ENCODE measurements at regions not wholly inside any gene's neighbourhood (a gene's known extent, or its start where the extent isn't known, plus 50 kb on each side); places are given as distances from the start of the nearest gene placed in this dataset.

DNA sequence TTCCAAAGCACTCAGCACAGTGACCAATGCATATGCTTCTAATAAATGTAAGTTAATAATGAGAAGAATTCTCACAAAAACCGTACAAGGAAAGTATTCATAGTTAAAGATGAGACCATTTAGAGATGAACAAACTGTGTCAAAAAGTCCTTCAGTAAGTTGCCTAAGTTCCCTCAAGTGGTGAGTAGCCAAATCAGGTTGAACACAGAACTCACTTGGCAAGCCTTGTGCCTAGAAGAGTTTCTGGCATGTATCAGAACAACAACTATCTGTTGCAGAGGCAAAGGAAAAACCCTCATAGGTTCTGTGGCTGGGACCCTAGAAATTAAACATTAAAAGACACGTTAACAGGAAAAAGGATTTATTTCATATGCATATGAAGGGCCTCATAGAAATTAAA is 129.6 kb upstream of the DOK5 start:
- no peaks in the 10 kb centered on the region for H3K36me3 ChIP-seq (replicated peaks in 1 of 2; ENCODE audit: control insufficient read depth in 2 of 2, insufficient read depth in 2 of 2, low read length in 2 of 2)
- H3K27ac ChIP-seq (replicated peaks; ENCODE audit: low read length): no peak overlapping the region
- H2BK15ac ChIP-seq (ENCODE audit: low read length): no peak overlapping the region
- no peak overlapping the region for H2BK120ac ChIP-seq (ENCODE audit: low read depth, low read length)
- DNase-seq (ENCODE audit: low spot score): no peak
- H2BK5ac ChIP-seq (ENCODE audit: low read length): no peak overlapping the region
- H3K27me3 ChIP-seq (ENCODE audit: control insufficient read depth in 3 of 3, insufficient read depth in 3 of 3, low read depth in 1 of 3, low read length in 3 of 3): no peaks in the 10 kb centered on the region
- no peaks in the 10 kb centered on the region for H3K79me1 ChIP-seq (ENCODE audit: low read depth, low read length)
- no peak overlapping the region for H4K8ac ChIP-seq (ENCODE audit: low read depth, low read length)
- no peaks in the 10 kb centered on the region for H3K9me3 ChIP-seq (replicated peaks in 1 of 2; ENCODE audit: control insufficient read depth in 2 of 2, insufficient read depth in 1 of 2, low read depth in 1 of 2, low read length in 2 of 2)
- no peaks in the 10 kb centered on the region for H3K4me1 ChIP-seq (ENCODE audit: control insufficient read depth in 2 of 2, insufficient read depth in 1 of 2, low read depth in 1 of 2, low read length in 2 of 2)
- H2BK12ac ChIP-seq (ENCODE audit: low read length): no peak overlapping the region
- H3K23ac ChIP-seq (ENCODE audit: low read depth, low read length, poor library complexity): no peak overlapping the region
- no peak overlapping the region for H2AFZ ChIP-seq (ENCODE audit: low read length)
- no peak overlapping the region for H4K91ac ChIP-seq (ENCODE audit: low read depth, low read length, poor library complexity)
- WGBS, 2 donors (ENCODE audit: extremely low coverage in 2 of 2, insufficient read length in 2 of 2, insufficient replicate concordance in 1 of 2): no CpG with 5 or more reads among the region's 2 CpGs
- H3K4ac ChIP-seq (ENCODE audit: low read length): no peak overlapping the region
- H3K4me3 ChIP-seq (ENCODE audit: low read length in 2 of 2): no peak overlapping the region
- H2AK5ac ChIP-seq (ENCODE audit: low read depth, low read length): no peak overlapping the region
- H3K14ac ChIP-seq (ENCODE audit: low read length): no peak overlapping the region
- H3K9ac ChIP-seq (ENCODE audit: low read depth, low read length, poor library complexity): no peak overlapping the region
- no peak overlapping the region for H3K18ac ChIP-seq (ENCODE audit: low read length)
- no peak overlapping the region for H3K4me2 ChIP-seq (ENCODE audit: insufficient read depth, low read length, poor library complexity, severe bottlenecking)

DNA sequence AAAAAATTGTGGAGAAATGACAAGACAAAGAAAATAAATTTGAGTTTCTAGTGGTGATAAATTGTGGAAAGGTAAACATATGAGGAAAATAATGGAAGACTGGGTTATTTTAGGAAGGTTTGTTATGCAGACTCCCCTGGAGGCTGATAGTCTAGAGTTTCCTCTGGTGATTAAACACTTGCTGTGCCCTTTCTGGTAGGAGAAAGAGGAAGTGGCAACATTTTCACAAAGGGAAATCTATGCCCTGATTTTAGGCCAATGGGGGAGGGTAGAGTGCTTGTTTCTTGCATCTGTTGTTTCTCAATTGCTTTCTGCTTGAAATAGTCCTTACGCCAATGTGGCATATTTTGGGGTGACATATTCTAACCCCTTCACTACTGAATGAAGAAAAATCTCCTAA is 129.1 kb upstream of the DOK5 start:
- H2BK120ac ChIP-seq (ENCODE audit: low read depth, low read length): no peak overlapping the region
- no peak overlapping the region for H4K8ac ChIP-seq (ENCODE audit: low read depth, low read length)
- H3K36me3 ChIP-seq (replicated peaks in 1 of 2; ENCODE audit: control insufficient read depth in 2 of 2, insufficient read depth in 2 of 2, low read length in 2 of 2): no peaks in the 10 kb centered on the region
- no peaks in the 10 kb centered on the region for H3K79me1 ChIP-seq (ENCODE audit: low read depth, low read length)
- no peak overlapping the region for H2BK5ac ChIP-seq (ENCODE audit: low read length)
- H3K18ac ChIP-seq (ENCODE audit: low read length): no peak overlapping the region
- no peak for DNase-seq (ENCODE audit: low spot score)
- no peaks in the 10 kb centered on the region for H3K27me3 ChIP-seq (ENCODE audit: control insufficient read depth in 3 of 3, insufficient read depth in 3 of 3, low read depth in 1 of 3, low read length in 3 of 3)
- no peak overlapping the region for H3K14ac ChIP-seq (ENCODE audit: low read length)
- H3K4me2 ChIP-seq (ENCODE audit: insufficient read depth, low read length, poor library complexity, severe bottlenecking): no peak overlapping the region
- H3K9me3 ChIP-seq (replicated peaks in 1 of 2; ENCODE audit: control insufficient read depth in 2 of 2, insufficient read depth in 1 of 2, low read depth in 1 of 2, low read length in 2 of 2): no peaks in the 10 kb centered on the region
- no peak overlapping the region for H3K27ac ChIP-seq (replicated peaks; ENCODE audit: low read length)
- no peak overlapping the region for H3K9ac ChIP-seq (ENCODE audit: low read depth, low read length, poor library complexity)
- H3K4me1 ChIP-seq (ENCODE audit: control insufficient read depth in 2 of 2, insufficient read depth in 1 of 2, low read depth in 1 of 2, low read length in 2 of 2): no peaks in the 10 kb centered on the region
- H4K91ac ChIP-seq (ENCODE audit: low read depth, low read length, poor library complexity): no peak overlapping the region
- H2AK5ac ChIP-seq (ENCODE audit: low read depth, low read length): no peak overlapping the region
- WGBS, 2 donors (ENCODE audit: extremely low coverage in 2 of 2, insufficient read length in 2 of 2, insufficient replicate concordance in 1 of 2): no CpG with 5 or more reads among the region's 1 CpG
- no peak overlapping the region for H2BK12ac ChIP-seq (ENCODE audit: low read length)
- H3K4me3 ChIP-seq (ENCODE audit: low read length in 2 of 2): no peak overlapping the region
- no peak overlapping the region for H2AFZ ChIP-seq (ENCODE audit: low read length)
- no peak overlapping the region for H2BK15ac ChIP-seq (ENCODE audit: low read length)
- H3K23ac ChIP-seq (ENCODE audit: low read depth, low read length, poor library complexity): no peak overlapping the region
- no peak overlapping the region for H3K4ac ChIP-seq (ENCODE audit: low read length)

DNA sequence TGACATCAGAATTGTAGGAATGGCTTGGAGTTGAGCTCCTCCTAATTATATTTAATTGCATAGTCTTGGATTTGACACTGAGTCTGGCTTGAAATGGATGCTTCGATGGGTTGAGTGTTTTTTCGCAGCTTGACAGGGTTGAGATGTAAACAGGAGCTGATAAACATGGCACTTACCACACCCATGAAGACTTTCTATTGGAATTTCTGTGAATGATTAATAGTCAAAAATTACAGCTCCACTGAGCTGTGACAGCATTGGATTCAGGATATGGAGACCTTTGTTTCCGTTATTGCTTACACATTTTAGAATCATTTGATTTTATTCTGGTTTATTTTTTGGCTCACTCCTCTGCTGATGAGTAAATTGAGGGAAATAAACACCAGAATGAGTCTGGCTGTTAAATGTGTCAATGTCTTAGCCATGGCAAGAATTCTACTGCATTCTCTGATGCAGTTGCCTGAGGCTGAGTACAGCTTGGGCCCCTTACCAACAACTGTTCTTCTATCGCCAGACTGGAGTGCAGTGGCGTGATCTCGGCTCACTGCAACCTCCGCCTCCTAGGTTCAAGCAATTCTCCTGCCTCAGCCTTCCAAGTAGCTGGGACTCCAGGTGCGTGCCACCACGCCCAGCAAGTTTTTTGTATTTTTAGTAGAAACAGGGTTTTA is 128.1 kb upstream of the DOK5 start:
- Histone ChIP-seq H2BK5ac (ENCODE audit: low read length) (no peak overlapping the region), H2BK120ac (ENCODE audit: low read depth, low read length) (no peak overlapping the region), H3K4ac (ENCODE audit: low read length) (no peak overlapping the region), H2AFZ (ENCODE audit: low read length) (no peak overlapping the region), H3K79me1 (ENCODE audit: low read depth, low read length) (no peaks in the 10 kb centered on the region), H2BK12ac (ENCODE audit: low read length) (no peak overlapping the region), H4K8ac (ENCODE audit: low read depth, low read length) (no peak overlapping the region), H3K4me2 (ENCODE audit: insufficient read depth, low read length, poor library complexity, severe bottlenecking) (no peak overlapping the region), H3K18ac (ENCODE audit: low read length) (no peak overlapping the region), H3K9ac (ENCODE audit: low read depth, low read length, poor library complexity) (no peak overlapping the region), H4K91ac (ENCODE audit: low read depth, low read length, poor library complexity) (no peak overlapping the region), H3K23ac (ENCODE audit: low read depth, low read length, poor library complexity) (no peak overlapping the region), H3K27me3 (ENCODE audit: control insufficient read depth in 3 of 3, insufficient read depth in 3 of 3, low read depth in 1 of 3, low read length in 3 of 3) (no peaks in the 10 kb centered on the region), H2BK15ac (ENCODE audit: low read length) (no peak overlapping the region), H3K4me3 (ENCODE audit: low read length in 2 of 2) (no peak overlapping the region), H3K9me3 (replicated peaks in 1 of 2; ENCODE audit: control insufficient read depth in 2 of 2, insufficient read depth in 1 of 2, low read depth in 1 of 2, low read length in 2 of 2) (no peaks in the 10 kb centered on the region), H3K4me1 (ENCODE audit: control insufficient read depth in 2 of 2, insufficient read depth in 1 of 2, low read depth in 1 of 2, low read length in 2 of 2) (no peaks in the 10 kb centered on the region), H3K14ac (ENCODE audit: low read length) (no peak overlapping the region), H3K27ac (replicated peaks; ENCODE audit: low read length) (no peak overlapping the region), H2AK5ac (ENCODE audit: low read depth, low read length) (no peak overlapping the region), H3K36me3 (replicated peaks in 1 of 2; ENCODE audit: control insufficient read depth in 2 of 2, insufficient read depth in 2 of 2, low read length in 2 of 2) (no peaks in the 10 kb centered on the region)
- DNase-seq (ENCODE audit: low spot score): no peak
- WGBS, 2 donors (ENCODE audit: extremely low coverage in 2 of 2, insufficient read length in 2 of 2, insufficient replicate concordance in 1 of 2): no CpG with 5 or more reads among the region's 9 CpGs

DNA sequence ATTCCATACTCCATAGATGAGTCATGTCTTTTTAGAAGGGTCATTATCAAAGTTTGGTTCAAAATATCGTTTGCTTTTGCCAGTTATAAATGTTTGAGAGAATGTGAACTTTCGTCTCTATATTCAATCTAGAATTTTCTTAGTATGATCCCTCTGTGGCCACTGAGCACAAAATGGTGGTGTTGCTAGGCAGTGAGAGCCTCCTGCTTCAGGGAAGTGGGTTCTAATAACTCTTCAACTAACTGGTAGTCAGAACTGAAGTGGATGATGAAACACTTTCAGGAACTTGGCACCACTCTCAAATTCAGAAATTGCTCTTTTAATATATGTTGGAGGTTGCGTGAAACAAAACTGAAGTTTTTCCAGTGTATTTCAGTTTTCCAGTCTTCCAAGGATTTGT is 125.0 kb upstream of the DOK5 start:
- Histone ChIP-seq H3K9ac (ENCODE audit: low read depth, low read length, poor library complexity) (no peak overlapping the region), H3K14ac (ENCODE audit: low read length) (no peak overlapping the region), H4K8ac (ENCODE audit: low read depth, low read length) (no peak overlapping the region), H3K9me3 (replicated peaks in 1 of 2; ENCODE audit: control insufficient read depth in 2 of 2, insufficient read depth in 1 of 2, low read depth in 1 of 2, low read length in 2 of 2) (no peaks in the 10 kb centered on the region), H4K91ac (ENCODE audit: low read depth, low read length, poor library complexity) (no peak overlapping the region), H2AK5ac (ENCODE audit: low read depth, low read length) (no peak overlapping the region), H3K79me1 (ENCODE audit: low read depth, low read length) (no peaks in the 10 kb centered on the region), H2BK15ac (ENCODE audit: low read length) (no peak overlapping the region), H3K4me3 (ENCODE audit: low read length in 2 of 2) (no peak overlapping the region), H3K4ac (ENCODE audit: low read length) (no peak overlapping the region), H2BK120ac (ENCODE audit: low read depth, low read length) (no peak overlapping the region), H3K23ac (ENCODE audit: low read depth, low read length, poor library complexity) (no peak overlapping the region), H3K27me3 (ENCODE audit: control insufficient read depth in 3 of 3, insufficient read depth in 3 of 3, low read depth in 1 of 3, low read length in 3 of 3) (no peaks in the 10 kb centered on the region), H3K4me1 (ENCODE audit: control insufficient read depth in 2 of 2, insufficient read depth in 1 of 2, low read depth in 1 of 2, low read length in 2 of 2) (no peaks in the 10 kb centered on the region), H3K18ac (ENCODE audit: low read length) (no peak overlapping the region), H3K27ac (replicated peaks; ENCODE audit: low read length) (no peak overlapping the region), H3K36me3 (replicated peaks in 1 of 2; ENCODE audit: control insufficient read depth in 2 of 2, insufficient read depth in 2 of 2, low read length in 2 of 2) (no peaks in the 10 kb centered on the region), H2BK5ac (ENCODE audit: low read length) (no peak overlapping the region), H2AFZ (ENCODE audit: low read length) (no peak overlapping the region), H3K4me2 (ENCODE audit: insufficient read depth, low read length, poor library complexity, severe bottlenecking) (no peak overlapping the region), H2BK12ac (ENCODE audit: low read length) (no peak overlapping the region)
- no peak for DNase-seq (ENCODE audit: low spot score)
- WGBS, 2 donors (ENCODE audit: extremely low coverage in 2 of 2, insufficient read length in 2 of 2, insufficient replicate concordance in 1 of 2): no CpG with 5 or more reads among the region's 3 CpGs

All from neuronal stem cell (in vitro differentiated cells).